GM18873 (cell line): ENCODE measurements at regions not wholly inside any gene's neighbourhood (a gene's known extent, or its start where the extent isn't known, plus 50 kb on each side); places are given as distances from the start of the nearest gene placed in this dataset.
"Not testable (repeated sequence)": the region's sequence is repeated elsewhere in the genome, so short reads cannot be mapped to it uniquely, and the experiment has no call there.

Experiments
- ATAC-seq: cut with Tn5 transposase; IDR thresholded peaks from one replicate; pipeline ENCODE4 v1.9.1; 2021; ENCODE audit warnings: mild to moderate bottlenecking, moderate library complexity, moderate number of reproducible peaks; ENCODE audit not compliant: unreplicated experiment, low FRiP score

DNA sequence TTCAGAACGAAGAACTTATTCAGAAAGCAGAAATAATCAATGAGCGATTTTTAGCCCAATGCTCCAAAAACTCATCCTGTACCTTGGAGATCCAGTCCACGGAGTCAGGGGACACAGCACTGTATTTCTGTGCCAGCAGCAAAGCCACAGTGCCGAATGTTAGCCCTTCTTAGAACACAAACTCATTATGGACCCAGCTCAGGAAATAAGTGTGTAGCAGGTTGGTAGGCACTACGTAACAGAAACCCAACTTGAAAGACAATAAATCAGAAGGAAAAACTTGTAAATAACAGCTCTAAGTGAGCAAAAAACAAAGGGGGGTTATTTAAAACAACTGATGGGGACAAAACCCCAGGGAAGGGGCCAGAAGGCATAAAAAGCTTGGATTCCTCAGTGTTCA, 112.0 kb upstream of the PRSS1 start:
- ATAC-seq = no peak

DNA sequence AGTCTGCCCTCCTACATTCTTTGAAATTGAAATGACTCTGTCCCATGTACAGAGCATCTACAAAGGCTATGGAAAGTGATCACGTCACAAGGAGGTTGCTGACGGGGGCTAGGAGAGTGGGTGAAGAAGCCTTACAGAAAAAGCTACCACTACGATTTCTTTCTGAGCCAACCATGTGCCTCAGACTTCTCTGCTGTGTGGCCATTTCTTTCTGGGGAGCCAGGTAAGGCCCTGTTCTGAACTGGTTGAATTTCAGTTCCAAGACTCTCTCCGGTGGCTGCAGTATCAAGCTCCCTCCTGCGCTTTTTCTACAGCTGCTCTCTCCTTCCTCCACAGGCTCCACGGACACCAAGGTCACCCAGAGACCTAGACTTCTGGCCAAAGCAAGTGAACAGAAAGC, 112.5 kb upstream of the PRSS1 start:
- ATAC-seq = no peak

- ATAC-seq = not testable (repeated sequence)
Observed at GRCh38 chr7:142636107-142636506, 113.2 kb upstream of the PRSS1 start.

DNA sequence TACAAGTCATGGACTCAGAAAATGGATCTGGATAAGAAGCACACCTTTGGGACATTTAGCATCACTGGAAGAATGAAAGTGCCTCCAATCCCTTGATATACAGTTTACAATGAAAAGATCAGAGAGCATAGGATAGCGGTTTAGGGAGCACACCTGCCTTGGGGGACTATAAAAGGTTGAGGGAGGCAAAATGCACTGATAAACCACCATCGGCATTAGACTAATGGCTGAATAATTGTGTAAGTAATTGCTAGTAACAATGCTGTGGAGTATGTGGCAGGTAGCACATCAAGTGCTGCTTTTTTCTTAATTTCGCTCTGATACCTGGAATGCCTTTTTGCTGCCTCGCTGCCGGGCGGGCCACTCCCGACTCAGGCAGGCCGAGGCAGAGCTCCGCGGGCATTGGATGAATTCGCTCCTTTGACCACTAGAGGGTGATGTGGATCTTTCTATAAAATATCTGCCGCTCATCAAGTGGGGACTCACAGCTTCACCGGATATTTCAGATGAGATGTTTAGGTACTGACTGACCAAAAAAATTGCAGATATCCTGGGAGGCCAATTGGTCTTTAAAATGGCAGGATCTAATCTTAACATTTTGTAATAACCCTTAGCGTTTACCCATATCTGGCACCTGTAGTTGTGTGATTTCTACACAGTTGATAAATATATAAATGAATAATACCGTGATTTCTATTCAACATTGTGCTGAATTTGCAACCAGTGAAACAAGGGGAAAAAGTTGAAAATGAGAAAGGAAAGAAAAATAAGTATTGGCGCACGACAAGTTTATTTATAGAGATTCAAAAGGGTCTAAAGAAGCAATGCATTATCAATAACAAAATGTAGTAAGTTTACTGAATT, 116.8 kb upstream of the PRSS1 start:
- peak; percentile 86 for ATAC-seq

- no peak for ATAC-seq
Observed at GRCh38 chr7:142629588-142630260, 119.5 kb upstream of the PRSS1 start.

GRCh38 chr7:142628945-142629344, 120.3 kb upstream of the PRSS1 start:
- no peak for ATAC-seq

- ATAC-seq = not testable (repeated sequence)
Observed at GRCh38 chr7:142627223-142627622, 122.0 kb upstream of the PRSS1 start.

GRCh38 chr7:142626420-142627035, 122.7 kb upstream of the PRSS1 start:
- ATAC-seq = peak; percentile 81

GRCh38 chr7:142625216-142625615, 124.1 kb upstream of the PRSS1 start:
- not testable (repeated sequence) for ATAC-seq

DNA sequence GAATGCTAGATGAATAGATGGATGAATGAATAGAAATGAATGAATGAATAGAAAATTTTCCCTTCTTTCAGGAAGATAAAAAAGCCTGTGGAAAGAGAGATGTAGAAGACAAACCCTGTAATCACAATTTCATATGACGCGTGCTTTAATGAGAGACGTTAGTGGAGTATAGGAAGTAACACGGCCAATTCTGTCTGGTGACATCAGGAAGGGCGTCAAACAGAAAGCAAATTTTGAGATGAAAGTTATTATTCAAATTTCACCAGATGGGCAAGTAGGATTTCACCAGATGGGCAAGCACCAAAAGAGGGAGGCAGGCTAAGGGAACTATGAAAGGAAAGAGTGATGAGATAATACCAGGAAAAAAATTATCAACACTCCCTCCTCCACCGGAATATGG, 128.9 kb upstream of the PRSS1 start:
- ATAC-seq = no peak

GRCh38 chr7:142618655-142619351, 130.5 kb upstream of the PRSS1 start:
- ATAC-seq = no peak

DNA sequence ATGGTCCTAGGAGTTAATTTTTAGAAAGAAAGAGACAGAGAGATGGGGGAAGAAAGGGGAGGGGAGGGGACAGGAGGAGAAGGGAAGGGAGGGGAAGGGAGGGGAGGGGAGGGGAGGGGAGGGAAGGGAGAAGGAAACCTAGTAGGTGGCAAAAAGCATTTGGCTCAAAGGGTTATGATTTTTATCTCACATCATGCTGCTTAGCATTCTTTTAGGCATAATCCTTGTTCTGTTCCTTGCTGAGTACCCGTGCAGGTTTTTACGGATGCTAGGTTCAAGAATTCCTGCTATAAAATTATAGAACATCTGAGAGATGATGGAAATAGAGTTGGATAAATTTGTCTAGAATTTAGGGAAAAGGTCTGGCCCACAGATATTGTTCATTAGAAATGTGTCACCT, 132.4 kb upstream of the PRSS1 start:
- no peak for ATAC-seq

DNA sequence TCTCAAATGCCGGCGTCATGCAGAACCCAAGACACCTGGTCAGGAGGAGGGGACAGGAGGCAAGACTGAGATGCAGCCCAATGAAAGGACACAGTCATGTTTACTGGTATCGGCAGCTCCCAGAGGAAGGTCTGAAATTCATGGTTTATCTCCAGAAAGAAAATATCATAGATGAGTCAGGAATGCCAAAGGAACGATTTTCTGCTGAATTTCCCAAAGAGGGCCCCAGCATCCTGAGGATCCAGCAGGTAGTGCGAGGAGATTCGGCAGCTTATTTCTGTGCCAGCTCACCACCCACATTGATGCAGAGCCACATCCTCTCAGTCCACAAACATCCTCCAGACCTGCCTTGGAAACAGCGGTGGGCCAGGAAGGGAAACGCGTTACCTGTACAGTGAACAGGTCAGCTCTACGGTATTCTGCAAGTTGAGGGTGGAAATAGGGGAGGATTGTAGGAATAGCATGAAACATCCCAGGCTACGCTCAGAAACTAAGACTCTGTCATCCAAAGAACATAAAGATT, 133.1 kb upstream of the PRSS1 start:
- ATAC-seq = no peak

- ATAC-seq = no peak
Observed at GRCh38 chr7:142615508-142615907, 133.8 kb upstream of the PRSS1 start.

DNA sequence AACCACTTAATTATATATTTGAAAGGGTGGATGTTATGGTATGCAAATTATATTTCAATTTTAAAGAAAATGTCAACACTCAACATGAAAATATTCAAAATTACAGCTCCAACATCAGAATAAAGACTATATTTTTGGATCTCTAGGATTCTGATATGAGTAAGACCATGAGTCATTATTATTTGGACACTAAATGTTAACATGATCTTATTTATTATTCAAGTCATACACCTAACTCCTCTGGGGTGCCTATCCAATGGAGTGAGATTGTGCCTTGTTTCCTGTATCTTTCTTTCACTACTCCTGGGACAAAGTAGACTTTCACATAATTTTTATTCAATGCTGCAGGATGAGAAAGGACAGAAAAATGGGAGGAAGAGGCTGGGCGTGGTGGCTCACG, 135.2 kb upstream of the PRSS1 start:
- no peak for ATAC-seq

- ATAC-seq = no peak
Observed at GRCh38 chr7:142612237-142612881, 136.9 kb upstream of the PRSS1 start.

DNA sequence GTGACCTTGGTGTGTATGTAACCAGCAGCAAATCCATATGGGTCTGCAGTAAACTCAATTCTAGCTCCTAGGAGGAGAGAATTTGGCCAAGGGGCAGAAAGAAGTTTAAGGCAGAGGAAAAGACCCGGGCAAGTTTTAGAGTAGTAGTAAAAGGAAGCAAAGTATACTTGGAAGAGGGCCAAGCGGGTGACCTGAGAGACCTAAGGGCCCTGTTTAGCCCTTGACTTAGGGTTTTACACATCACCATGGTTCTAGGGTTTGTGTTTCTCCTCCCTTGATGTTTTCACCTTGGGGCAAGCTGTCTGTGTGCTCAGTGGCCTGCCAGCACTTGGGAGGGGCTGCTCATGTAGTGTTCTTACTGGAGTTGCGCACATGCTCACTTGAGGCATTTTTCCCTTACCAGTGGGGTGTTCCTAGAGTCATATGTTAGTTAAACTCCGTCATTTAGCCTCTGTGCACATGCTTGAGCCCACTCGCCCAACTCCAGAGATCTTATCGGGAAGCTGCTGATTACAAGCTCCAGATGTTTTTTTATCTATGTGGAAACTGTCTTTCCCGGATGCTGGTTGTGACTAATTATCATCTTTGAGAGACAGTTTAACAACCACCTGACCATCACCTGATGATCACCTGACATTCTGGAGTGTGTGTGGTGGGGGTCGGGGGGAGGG, 137.6 kb upstream of the PRSS1 start:
- ATAC-seq = no peak

- ATAC-seq = no peak
Observed at GRCh38 chr7:142608630-142609428, 140.4 kb upstream of the PRSS1 start.

DNA sequence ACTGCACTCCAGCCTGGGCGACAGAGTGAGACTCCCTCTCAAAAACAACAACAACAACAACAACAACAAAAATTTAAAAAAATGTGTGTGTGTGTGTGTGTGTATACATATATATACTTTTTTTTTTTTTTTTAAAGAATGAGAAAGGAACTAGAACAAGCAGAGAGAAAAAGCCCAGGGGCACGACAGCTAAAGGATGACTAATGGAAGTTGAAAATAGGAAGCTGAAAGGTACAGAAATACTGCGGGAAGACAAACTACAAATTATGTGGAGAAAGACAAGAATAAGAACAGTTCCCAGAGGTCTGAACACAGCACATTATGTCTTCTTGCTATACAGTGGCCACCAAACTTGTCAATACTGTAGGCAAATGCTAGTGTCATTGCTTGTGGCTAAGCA, 141.9 kb upstream of the PRSS1 start:
- ATAC-seq = no peak
